Gastrocnemius medialis (tissue), 4 donors: ENCODE measurements at regions not wholly inside any gene's neighbourhood (a gene's known extent, or its start where the extent isn't known, plus 50 kb on each side); places are given as distances from the start of the nearest gene placed in this dataset.

Experiments used
- ATAC-seq, 2 donors: fragments of 150-250 bp; one replicate each; pipeline ENCODE4 v1.9.1; 2016
- DNase-seq, 2 donors: peaks; one replicate each; pipeline ENCODE4 v3.0.0-alpha.2; 2019
- H3K27ac ChIP-seq, 4 donors: fragments of 200-600 bp; sonication (generic); 1 replicate in 1 of 4; 2 replicates in 3 of 4; pipeline ENCODE4 v1.5.1; 2016 to 2018; ENCODE audit warnings: mild to moderate bottlenecking in 2 of 4, moderate library complexity in 1 of 4
- H3K27me3 ChIP-seq, 3 donors: fragments of 200-600 bp; sonication (generic) in 2 of 3; 1 replicate in 1 of 3; 2 replicates in 2 of 3; pipeline versions ENCODE4 v1.5.1 to v1.6.0; 2016 to 2019; ENCODE audit warnings: mild to moderate bottlenecking in 1 of 3, moderate library complexity in 1 of 3
- H3K36me3 ChIP-seq, 2 donors: fragments of 200-600 bp; sonication (generic) in 1 of 2; one replicate each; pipeline ENCODE4 v1.5.1; 2017 to 2018
- H3K4me1 ChIP-seq, 2 donors: fragments of 200-600 bp; sonication (generic) in 1 of 2; one replicate each; pipeline ENCODE4 v1.5.1; 2016 to 2017; ENCODE audit warnings: mild to moderate bottlenecking in 2 of 2
- H3K4me3 ChIP-seq, 4 donors: fragments of 200-600 bp; sonication (generic) in 3 of 4; 1 replicate in 1 of 4; 2 replicates in 3 of 4; pipeline ENCODE4 v1.5.1; 2016 to 2019; ENCODE audit warnings: mild to moderate bottlenecking in 2 of 4
- H3K9me3 ChIP-seq, 3 donors: fragments of 200-600 bp; sonication (generic) in 2 of 3; 1 replicate in 1 of 3; 2 replicates in 2 of 3; pipeline ENCODE4 v1.5.1; 2016 to 2019
- POLR2A ChIP-seq, 2 donors: fragments of 450-650 bp; IDR thresholded peaks; one replicate each; pipeline ENCODE4 v1.6.1; 2017; ENCODE audit warnings: antibody characterized with exemption in 2 of 2, mild to moderate bottlenecking in 2 of 2, moderate library complexity in 2 of 2
- in situ Hi-C, 4 donors: fragments of 200-750 bp; cut with MboI; loops; one replicate each; pipeline versions ENCODE4 v1.15.0 to v1.8.0; 2017; ENCODE audit warnings: low sequenced_read_pairs in 4 of 4
- intact Hi-C: fragments of 100-400 bp; cut with DNase I; formaldehyde crosslinking; loops from one replicate; pipeline ENCODE4 v1.15.1; 2023; ENCODE audit warnings: low total_unique reads
- TF ChIP-seq, protein P1 (sequence below), 5 experiments: fragments of 450-650 bp in 3 of 5; fragments of 200-600 bp in 2 of 5; sonication (generic) in 2 of 5; IDR thresholded peaks in 4 of 5; conservative IDR thresholded peaks in 1 of 5; 1 replicate in 4 of 5; 2 replicates in 1 of 5; pipeline ENCODE4 v1.5.1; 2016 to 2019; ENCODE audit warnings: antibody characterized with exemption in 5 of 5, mild to moderate bottlenecking in 3 of 5, moderate library complexity in 3 of 5

DNA sequence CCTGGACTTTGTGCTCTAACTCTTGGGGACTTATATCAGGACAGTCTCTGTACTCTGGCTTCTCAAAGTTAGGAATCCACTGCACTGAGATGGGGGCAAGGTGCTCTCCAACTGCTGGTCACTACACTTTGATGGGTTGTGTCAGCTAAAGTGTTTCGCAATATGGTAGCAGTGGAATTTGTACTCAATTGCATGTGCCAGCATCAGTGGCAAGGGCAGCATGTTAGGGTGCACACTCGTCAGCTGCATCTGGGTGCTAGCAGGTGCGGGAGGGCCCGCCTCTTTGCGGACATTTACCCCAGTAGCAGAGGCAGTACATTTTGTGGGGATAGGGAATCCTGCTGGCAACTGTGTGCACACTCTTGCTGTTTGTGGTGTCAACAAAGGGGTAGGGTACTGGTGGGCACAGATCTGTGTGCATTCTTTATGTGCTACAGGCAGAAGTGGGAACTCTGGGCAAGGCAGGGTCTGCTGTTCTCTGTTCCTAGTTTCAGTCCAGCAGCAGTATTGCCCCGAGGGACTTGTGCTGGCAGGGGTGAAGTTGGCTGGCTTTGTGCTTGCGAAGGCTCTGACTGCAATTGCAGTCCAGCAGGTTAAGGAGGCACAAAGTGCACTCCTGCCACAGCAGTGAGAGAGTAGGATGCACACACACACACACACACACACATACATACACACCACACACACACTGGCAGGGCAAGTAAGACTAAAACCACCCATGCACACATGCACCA is 924.8 kb upstream of the CDH9 start:
- Histone ChIP-seq H3K4me1 (no peaks in the 10 kb centered on the region), H3K4me3 (no peak overlapping the region), H3K27ac (no peak overlapping the region), H3K9me3 (no peaks in the 10 kb centered on the region), H3K36me3 (no peaks in the 10 kb centered on the region), H3K27me3 (no peaks in the 10 kb centered on the region)
- ATAC-seq = no peak
- intact Hi-C loops (no loop called here), in situ Hi-C loops (no loop called here)
- TF ChIP-seq, protein P1, sequence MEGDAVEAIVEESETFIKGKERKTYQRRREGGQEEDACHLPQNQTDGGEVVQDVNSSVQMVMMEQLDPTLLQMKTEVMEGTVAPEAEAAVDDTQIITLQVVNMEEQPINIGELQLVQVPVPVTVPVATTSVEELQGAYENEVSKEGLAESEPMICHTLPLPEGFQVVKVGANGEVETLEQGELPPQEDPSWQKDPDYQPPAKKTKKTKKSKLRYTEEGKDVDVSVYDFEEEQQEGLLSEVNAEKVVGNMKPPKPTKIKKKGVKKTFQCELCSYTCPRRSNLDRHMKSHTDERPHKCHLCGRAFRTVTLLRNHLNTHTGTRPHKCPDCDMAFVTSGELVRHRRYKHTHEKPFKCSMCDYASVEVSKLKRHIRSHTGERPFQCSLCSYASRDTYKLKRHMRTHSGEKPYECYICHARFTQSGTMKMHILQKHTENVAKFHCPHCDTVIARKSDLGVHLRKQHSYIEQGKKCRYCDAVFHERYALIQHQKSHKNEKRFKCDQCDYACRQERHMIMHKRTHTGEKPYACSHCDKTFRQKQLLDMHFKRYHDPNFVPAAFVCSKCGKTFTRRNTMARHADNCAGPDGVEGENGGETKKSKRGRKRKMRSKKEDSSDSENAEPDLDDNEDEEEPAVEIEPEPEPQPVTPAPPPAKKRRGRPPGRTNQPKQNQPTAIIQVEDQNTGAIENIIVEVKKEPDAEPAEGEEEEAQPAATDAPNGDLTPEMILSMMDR (IDR thresholded peaks at IDR 0.05 in 4 of 5, conservative IDR thresholded peaks at IDR 0.05 in 1 of 5) = no peak
- no peak for TF ChIP-seq POLR2A (IDR thresholded peaks at IDR 0.05)
- DNase-seq = no peak

DNA sequence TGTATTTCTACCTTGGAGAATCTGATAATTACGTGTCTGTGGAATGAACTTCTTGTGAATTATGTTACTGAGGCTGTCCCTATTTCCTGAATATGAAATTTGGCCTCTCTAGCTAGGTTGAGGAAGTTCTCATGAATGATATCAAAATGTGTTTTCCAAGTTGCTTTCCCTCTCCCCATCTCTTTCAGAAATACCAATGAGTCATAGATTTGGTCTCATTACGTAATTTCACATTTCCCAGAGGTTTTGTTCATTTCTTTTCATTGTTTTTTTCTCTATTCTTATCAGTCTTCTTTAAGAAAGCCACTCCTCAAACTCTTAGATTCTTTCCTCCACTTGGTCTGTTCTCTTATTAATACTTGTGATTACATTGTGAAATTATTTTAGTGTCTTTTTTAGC is 923.8 kb upstream of the CDH9 start:
- H3K36me3 ChIP-seq = no peaks in the 10 kb centered on the region
- DNase-seq (no peak), ATAC-seq (no peak)
- no peaks in the 10 kb centered on the region for H3K4me1 ChIP-seq
- in situ Hi-C loops (no loop called here), intact Hi-C loops (no loop called here)
- H3K27ac ChIP-seq = no peak overlapping the region
- H3K9me3 ChIP-seq = no peaks in the 10 kb centered on the region
- H3K27me3 ChIP-seq = no peaks in the 10 kb centered on the region
- no peak overlapping the region for H3K4me3 ChIP-seq
- no peak for TF ChIP-seq POLR2A (IDR thresholded peaks at IDR 0.05)
- TF ChIP-seq, protein P1 (IDR thresholded peaks at IDR 0.05 in 4 of 5, conservative IDR thresholded peaks at IDR 0.05 in 1 of 5) = no peak

DNA sequence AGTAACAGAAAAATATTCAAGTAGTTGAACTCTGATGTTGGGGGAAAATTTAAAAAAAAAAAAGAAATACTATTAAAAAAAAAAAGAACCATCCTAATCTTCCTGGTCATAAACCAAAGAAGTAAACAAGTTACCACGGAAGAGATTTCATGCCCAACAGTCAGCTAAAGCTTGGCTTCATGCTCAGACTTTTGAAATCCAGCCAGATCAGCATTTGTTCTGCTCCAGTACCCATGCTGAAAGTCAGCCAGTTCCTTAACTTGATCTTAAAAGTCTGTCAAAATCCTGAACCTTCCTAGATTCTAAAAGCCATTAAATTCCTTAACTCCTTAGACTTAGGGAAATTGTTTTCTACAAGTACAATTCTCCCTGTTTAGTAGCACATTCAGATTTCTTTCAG is 908.7 kb upstream of the CDH9 start:
- no peak for ATAC-seq
- intact Hi-C loops (no loop called here), in situ Hi-C loops (no loop called here)
- Histone ChIP-seq H3K9me3 (no peaks in the 10 kb centered on the region), H3K4me3 (no peak overlapping the region), H3K27me3 (no peaks in the 10 kb centered on the region), H3K36me3 (no peaks in the 10 kb centered on the region), H3K4me1 (no peaks in the 10 kb centered on the region), H3K27ac (no peak overlapping the region)
- DNase-seq = no peak
- TF ChIP-seq, protein P1 (IDR thresholded peaks at IDR 0.05 in 4 of 5, conservative IDR thresholded peaks at IDR 0.05 in 1 of 5) = no peak
- TF ChIP-seq POLR2A (IDR thresholded peaks at IDR 0.05) = no peak

DNA sequence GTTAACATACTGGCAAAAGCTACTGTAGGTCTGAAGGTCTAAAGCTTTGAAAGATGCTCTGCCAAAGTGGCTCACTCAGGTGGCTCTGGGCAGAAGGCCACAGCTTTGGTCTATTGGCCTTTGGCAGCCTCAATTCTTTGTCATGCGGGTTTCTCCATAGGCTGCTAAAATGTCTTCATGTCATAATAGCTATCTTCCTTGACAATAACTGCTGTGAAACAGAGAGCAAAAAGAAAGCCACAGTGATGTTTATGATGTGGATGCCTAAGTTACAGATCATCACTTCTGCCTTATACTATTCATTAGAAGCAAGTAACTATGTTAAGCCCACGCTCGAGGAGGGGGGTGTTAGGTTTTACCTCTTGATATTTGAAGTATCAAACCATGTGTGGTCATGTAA is 906.1 kb upstream of the CDH9 start:
- TF ChIP-seq POLR2A (IDR thresholded peaks at IDR 0.05) = no peak
- TF ChIP-seq, protein P1 (IDR thresholded peaks at IDR 0.05 in 4 of 5, conservative IDR thresholded peaks at IDR 0.05 in 1 of 5) = no peak
- no peak for DNase-seq
- in situ Hi-C loops = no loop called here
- intact Hi-C loops = no loop called here
- no peaks in the 10 kb centered on the region for H3K4me1 ChIP-seq
- ATAC-seq = no peak
- no peak overlapping the region for H3K27ac ChIP-seq
- no peaks in the 10 kb centered on the region for H3K9me3 ChIP-seq
- H3K27me3 ChIP-seq = no peaks in the 10 kb centered on the region
- no peaks in the 10 kb centered on the region for H3K36me3 ChIP-seq
- no peak overlapping the region for H3K4me3 ChIP-seq

DNA sequence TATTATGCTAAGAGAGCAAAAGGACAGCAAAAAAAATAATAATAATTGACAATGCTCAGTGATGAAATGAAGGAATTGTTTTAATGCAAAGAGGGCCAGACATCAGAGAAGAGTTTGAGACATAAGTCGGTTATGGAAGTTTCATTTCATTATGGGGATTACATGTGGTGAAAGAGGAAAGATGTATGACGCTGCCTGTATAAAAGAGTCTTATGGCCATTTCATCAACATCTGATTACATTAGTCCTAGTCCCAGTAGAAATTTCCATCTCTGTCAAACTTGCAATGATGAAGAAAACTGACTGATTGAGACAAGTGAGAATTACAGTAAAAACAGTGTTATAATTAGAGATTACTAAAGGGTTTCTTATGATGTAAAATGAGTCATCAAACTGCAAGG is 900.6 kb upstream of the CDH9 start:
- H3K36me3 ChIP-seq = no peaks in the 10 kb centered on the region
- intact Hi-C loops = no loop called here
- in situ Hi-C loops = no loop called here
- H3K27ac ChIP-seq = no peak overlapping the region
- DNase-seq (no peak), ATAC-seq (no peak)
- H3K9me3 ChIP-seq = no peaks in the 10 kb centered on the region
- TF ChIP-seq, protein P1 (IDR thresholded peaks at IDR 0.05 in 4 of 5, conservative IDR thresholded peaks at IDR 0.05 in 1 of 5) = no peak
- no peak for TF ChIP-seq POLR2A (IDR thresholded peaks at IDR 0.05)
- H3K4me1 ChIP-seq = no peaks in the 10 kb centered on the region
- no peaks in the 10 kb centered on the region for H3K27me3 ChIP-seq
- no peak overlapping the region for H3K4me3 ChIP-seq
